ENCODE measurements at regions not wholly inside any gene's neighbourhood (a gene's known extent, or its start where the extent isn't known, plus 50 kb on each side); places are given as distances from the start of the nearest gene placed in this dataset.

DNA sequence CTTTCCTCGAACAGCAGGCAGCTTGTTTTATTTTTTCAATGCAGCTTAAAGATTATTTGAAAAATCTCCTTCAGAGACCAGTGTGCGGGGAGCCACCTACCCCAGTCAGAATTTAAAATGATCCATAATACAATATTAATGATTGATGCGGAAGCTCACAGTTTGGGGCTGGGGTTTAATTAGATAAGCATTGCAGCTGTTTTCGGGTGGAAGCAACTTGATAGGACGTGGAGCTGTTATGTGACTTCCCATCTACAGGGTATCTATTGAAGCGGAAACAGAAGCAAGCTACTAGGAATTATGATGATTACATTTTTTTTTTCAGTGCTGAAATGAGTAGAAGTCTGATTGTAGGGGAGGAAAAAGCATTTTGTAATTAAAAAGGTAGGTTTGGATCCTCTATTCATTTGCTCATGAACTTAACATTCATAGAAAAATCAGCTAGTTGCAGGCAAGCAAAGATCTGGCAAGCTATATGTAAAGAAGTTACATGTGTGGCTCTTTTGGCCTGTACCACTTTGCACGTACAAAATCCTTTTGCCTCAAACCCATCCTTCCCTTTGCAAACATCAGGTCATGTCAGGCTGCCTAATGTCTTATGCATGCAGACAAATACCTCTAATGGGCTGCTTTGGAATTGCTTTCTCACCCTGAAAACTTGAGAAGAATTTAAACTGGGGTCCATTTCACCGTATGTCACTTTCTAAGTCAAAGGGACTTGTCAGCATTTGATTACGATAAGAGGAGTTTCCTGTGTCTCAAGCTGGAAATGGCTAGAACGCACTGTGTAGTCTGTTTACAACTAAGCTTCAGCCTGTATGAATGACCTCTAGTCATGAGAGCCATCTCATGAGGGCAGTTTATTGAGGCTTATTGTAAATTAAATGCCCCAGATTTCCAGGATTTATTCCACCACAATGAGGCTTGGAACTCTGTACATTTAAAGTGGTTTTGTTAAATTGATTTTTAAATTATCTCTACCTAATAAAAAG, 267.1 kb upstream of the TMTC4 start:
- DNase-seq (ENCODE audit: low spot score) = no peak
- H3K27me3 Mint-ChIP-seq (ENCODE audit: low read depth) = no peaks in the 10 kb centered on the region
- no peak overlapping the region for H3K27ac Mint-ChIP-seq (ENCODE audit: unreplicated experiment)
- peaks cover 4% of the 10 kb centered on the region for H3K9me3 Mint-ChIP-seq (ENCODE audit: low read depth)
- TF ChIP-seq, protein P1, sequence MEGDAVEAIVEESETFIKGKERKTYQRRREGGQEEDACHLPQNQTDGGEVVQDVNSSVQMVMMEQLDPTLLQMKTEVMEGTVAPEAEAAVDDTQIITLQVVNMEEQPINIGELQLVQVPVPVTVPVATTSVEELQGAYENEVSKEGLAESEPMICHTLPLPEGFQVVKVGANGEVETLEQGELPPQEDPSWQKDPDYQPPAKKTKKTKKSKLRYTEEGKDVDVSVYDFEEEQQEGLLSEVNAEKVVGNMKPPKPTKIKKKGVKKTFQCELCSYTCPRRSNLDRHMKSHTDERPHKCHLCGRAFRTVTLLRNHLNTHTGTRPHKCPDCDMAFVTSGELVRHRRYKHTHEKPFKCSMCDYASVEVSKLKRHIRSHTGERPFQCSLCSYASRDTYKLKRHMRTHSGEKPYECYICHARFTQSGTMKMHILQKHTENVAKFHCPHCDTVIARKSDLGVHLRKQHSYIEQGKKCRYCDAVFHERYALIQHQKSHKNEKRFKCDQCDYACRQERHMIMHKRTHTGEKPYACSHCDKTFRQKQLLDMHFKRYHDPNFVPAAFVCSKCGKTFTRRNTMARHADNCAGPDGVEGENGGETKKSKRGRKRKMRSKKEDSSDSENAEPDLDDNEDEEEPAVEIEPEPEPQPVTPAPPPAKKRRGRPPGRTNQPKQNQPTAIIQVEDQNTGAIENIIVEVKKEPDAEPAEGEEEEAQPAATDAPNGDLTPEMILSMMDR (IDR thresholded peaks at IDR 0.05) = no peak
- H3K36me3 Mint-ChIP-seq (ENCODE audit: low read depth) = no peaks in the 10 kb centered on the region
- no peak overlapping the region for H3K4me3 Mint-ChIP-seq (ENCODE audit: unreplicated experiment)
- H3K4me1 Mint-ChIP-seq (ENCODE audit: low read depth) = no peaks in the 10 kb centered on the region

DNA sequence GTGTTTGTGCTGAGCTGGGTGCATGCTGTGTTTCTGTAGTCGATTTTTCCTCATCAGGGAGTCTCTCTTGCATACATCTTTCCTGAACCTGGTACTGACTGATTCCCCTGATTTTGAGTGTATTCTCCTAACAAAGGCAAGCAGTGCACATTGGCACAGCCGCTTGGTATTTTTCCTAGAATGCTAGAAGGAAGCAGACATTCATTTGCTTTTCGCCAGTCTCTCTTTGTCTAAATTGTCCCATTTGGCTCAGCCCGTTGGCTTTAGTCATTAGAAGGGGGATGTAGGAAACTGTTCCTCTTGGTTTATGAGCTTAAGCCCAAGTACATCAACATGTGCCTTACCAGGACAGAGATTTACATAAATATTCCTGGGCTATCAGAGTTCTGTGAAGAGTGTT, 266.1 kb upstream of the TMTC4 start:
- Mint-ChIP-seq H3K4me1 (ENCODE audit: low read depth) (no peaks in the 10 kb centered on the region), H3K27me3 (ENCODE audit: low read depth) (no peaks in the 10 kb centered on the region), H3K9me3 (ENCODE audit: low read depth) (no peaks in the 10 kb centered on the region), H3K4me3 (ENCODE audit: unreplicated experiment) (no peak overlapping the region), H3K36me3 (ENCODE audit: low read depth) (no peaks in the 10 kb centered on the region), H3K27ac (ENCODE audit: unreplicated experiment) (no peak overlapping the region)
- no peak for DNase-seq (ENCODE audit: low spot score)
- TF ChIP-seq, protein P1 (IDR thresholded peaks at IDR 0.05) = no peak

DNA sequence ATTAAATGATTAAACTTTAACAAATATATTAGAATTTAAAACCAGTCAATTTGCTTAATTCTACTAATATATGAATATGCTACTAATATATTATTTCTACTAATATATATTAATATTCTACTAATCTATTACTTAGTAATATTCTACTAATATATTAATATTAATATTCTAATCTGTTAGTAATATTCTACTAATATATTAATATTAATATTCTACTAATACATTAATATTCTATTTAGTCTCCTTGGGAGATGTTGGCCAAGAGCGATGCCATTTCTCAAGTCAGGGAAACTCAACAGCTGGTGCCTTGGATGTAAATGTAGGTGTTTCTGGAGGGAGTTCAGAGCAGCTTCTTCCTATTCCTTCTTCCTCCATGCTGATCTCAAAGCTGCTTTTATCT, 259.2 kb upstream of the TMTC4 start:
- no peaks in the 10 kb centered on the region for H3K36me3 Mint-ChIP-seq (ENCODE audit: low read depth)
- no peak overlapping the region for H3K27ac Mint-ChIP-seq (ENCODE audit: unreplicated experiment)
- no peak for DNase-seq (ENCODE audit: low spot score)
- H3K9me3 Mint-ChIP-seq (ENCODE audit: low read depth) = no peaks in the 10 kb centered on the region
- TF ChIP-seq, protein P1 (IDR thresholded peaks at IDR 0.05) = no peak
- H3K4me3 Mint-ChIP-seq (ENCODE audit: unreplicated experiment) = no peak overlapping the region
- no peaks in the 10 kb centered on the region for H3K27me3 Mint-ChIP-seq (ENCODE audit: low read depth)
- peaks cover 3% of the 10 kb centered on the region for H3K4me1 Mint-ChIP-seq (ENCODE audit: low read depth)

DNA sequence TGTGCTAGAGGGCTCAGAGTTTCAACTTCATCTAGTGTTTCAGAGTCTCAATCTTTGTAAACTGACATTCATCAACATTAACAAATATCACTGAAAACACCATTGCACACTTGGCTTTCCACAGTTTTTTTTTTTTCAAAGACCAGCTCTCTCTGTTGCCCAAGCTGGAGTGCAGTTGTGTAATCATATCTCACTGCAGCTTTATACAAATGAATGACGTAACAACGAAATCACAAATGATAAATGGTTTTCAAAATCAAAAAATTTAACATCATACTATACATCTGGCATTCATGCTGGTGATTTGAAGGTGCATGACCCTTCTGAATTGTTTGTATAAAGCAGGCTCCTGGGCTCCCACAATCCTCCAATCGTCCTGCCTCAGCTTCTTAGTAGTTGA, 248.0 kb upstream of the TMTC4 start:
- Mint-ChIP-seq H3K36me3 (ENCODE audit: low read depth) (no peaks in the 10 kb centered on the region), H3K9me3 (ENCODE audit: low read depth) (peaks cover 1% of the 10 kb centered on the region), H3K27me3 (ENCODE audit: low read depth) (no peaks in the 10 kb centered on the region), H3K27ac (ENCODE audit: unreplicated experiment) (no peak overlapping the region), H3K4me1 (ENCODE audit: low read depth) (peaks cover 10% of the 10 kb centered on the region), H3K4me3 (ENCODE audit: unreplicated experiment) (no peak overlapping the region)
- no peak for DNase-seq (ENCODE audit: low spot score)
- TF ChIP-seq, protein P1 (IDR thresholded peaks at IDR 0.05) = no peak

DNA sequence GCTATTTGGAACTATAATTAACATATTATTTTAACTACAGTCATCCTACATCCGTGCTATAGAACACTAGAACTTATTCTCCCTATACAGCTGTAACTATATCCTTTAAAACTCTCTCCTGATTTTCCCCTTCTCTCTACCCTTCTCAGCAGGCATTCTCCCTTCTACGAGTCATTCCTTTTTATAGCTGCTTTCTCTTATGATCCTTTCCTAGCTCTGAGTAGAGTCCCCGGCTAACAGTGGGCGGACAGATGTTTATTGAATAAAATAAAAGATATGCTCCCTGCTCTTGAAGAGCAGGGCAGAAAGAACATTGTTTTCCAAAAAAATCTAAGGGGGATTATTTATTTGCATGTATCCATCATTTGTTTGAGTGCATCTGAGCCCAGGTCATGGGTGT, 246.5 kb upstream of the TMTC4 start:
- H3K4me1 Mint-ChIP-seq (ENCODE audit: low read depth) = peaks cover 6% of the 10 kb centered on the region
- H3K36me3 Mint-ChIP-seq (ENCODE audit: low read depth) = no peaks in the 10 kb centered on the region
- H3K4me3 Mint-ChIP-seq (ENCODE audit: unreplicated experiment) = no peak overlapping the region
- no peaks in the 10 kb centered on the region for H3K27me3 Mint-ChIP-seq (ENCODE audit: low read depth)
- H3K27ac Mint-ChIP-seq (ENCODE audit: unreplicated experiment) = no peak overlapping the region
- no peak for DNase-seq (ENCODE audit: low spot score)
- TF ChIP-seq, protein P1 (IDR thresholded peaks at IDR 0.05) = no peak
- H3K9me3 Mint-ChIP-seq (ENCODE audit: low read depth) = peaks cover 3% of the 10 kb centered on the region
